ENCODE measurements at regions not wholly inside any gene's neighbourhood (a gene's known extent, or its start where the extent isn't known, plus 50 kb on each side); places are given as distances from the start of the nearest gene placed in this dataset.
"Not testable (repeated sequence)": the region's sequence is repeated elsewhere in the genome, so short reads cannot be mapped to it uniquely, and the experiment has no call there.

GRCh38 chr5:106660681-106661080 is 1010.1 kb downstream of the EFNA5 start:
- DNase-seq: no peak

GRCh38 chr5:106658150-106658549 is 1012.6 kb downstream of the EFNA5 start:
- no peak for DNase-seq

DNA sequence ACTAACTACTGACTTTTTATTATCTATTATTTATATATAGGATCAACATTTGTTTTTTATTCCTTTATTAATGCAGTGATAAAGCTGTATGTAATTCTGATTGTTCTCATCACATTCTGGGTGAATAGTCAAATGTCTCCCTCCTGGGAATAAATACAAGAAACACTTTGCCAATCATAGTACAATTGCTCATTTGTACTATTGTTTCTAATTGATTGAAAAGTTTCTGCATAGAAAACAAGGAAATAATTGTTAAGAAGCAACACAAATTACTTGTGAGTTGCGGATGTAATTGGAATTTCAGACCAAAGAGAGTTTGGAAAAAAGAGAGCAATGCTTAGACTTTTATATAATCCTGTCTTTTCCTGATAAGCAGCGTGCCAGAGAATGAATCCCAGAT is 1013.9 kb downstream of the EFNA5 start:
- no peak for DNase-seq

- DNase-seq: no peak
These were observed 1021.7 kb downstream of the EFNA5 start for GRCh38 chr5:106649031-106649430.

DNA sequence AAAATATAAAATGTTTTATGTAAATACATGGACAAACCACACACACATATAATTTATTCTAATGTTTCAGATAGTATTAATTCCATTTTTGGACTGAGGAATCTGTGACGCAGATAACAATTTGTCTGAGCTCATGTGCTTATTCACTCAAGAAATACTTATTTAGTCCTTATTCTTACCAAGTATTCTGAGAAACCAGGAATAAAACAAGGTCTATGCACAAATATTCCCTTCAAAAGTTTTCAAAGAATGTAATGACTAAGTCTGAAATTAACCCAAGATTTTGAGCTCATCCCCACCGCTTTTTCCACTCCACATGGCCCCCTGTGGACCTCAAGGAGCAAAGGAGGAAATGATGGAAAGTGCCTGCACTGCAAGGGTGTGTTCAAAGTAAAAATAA is 1022.3 kb downstream of the EFNA5 start:
- no peak for DNase-seq

- DNase-seq: no peak
These were observed 1024.6 kb downstream of the EFNA5 start for GRCh38 chr5:106646106-106646505.

GRCh38 chr5:106640511-106640910 is 1030.2 kb downstream of the EFNA5 start:
- DNase-seq: no peak

DNA sequence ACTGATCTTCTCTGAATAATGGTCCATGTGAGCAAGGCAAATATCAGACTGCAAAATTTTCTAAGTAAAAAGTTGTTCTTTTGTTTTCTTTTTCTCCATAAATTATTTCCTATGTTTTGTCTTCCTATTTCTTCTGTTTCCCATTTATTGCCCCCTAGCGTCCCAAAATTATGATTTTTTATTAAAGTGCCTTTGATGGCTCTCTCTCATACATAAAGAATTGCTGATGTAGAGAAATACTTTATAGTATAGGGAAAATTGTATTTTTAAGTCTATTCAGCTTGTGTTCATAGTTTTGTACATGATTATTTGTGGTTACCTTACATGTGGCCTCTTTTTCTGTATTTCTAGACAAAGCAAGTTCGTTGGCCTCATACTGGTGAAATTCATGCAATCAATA is 1031.2 kb downstream of the EFNA5 start:
- no peak for DNase-seq

DNA sequence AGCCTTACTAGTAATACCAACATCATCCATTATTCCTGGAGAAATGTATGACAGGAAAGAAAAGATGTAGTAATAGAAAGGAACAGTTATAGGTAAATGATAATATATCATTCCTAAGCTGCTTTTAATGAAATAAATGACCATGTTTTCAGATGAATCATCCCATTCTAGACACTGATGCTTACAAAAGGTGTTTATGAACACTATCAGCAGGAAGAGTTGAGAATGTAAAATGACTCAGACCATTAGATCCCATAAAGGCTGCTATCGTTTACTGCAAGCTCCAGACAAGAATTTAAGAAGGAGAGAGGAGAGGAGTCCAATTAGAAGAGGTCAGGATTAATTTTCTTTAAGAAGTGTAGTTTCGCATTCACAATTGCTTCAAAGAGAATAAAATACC is 1033.5 kb downstream of the EFNA5 start:
- DNase-seq: no peak

GRCh38 chr5:106634375-106634774 is 1036.4 kb downstream of the EFNA5 start:
- DNase-seq: no peak

DNA sequence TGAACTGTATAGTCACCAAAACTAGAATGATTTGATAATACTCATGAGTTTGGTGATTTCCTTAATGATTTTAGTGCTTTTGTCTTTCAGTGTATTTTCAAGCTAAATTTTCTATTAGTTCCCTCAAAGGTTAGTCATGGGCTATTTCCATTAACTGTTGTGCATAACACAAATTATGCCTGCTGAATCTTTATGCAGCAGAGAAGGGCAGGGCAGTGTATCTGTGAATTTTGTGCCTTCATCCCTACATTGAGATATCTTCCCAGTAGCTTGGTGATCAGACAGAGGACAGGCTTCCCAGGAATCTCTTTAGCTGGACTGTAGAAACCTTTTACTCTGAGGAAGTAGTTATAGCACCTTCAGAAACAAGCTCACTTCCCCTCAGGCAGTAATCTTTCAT is 1036.9 kb downstream of the EFNA5 start:
- no peak for DNase-seq

DNA sequence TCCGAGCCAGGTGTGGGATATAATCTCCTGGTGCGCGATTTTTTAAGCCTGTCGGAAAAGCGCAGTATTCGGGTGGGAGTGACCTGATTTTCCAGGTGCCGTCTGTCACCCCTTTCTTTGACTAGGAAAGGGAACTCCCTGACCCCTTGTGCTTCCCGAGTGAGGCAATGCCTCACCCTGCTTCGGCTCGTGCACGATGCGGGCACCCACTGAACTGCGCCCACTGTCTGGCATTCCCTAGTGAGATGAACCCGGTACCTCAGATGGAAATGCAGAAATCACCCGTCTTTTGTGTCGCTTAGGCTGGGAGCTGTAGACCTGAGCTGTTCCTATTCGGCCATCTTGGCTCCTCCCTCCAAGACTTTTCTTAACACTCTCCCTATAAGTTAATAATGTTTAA is 1042.3 kb downstream of the EFNA5 start:
- not testable (repeated sequence) for DNase-seq

- no peak for DNase-seq
These were observed 1060.7 kb downstream of the EFNA5 start for GRCh38 chr5:106610041-106610440.

DNA sequence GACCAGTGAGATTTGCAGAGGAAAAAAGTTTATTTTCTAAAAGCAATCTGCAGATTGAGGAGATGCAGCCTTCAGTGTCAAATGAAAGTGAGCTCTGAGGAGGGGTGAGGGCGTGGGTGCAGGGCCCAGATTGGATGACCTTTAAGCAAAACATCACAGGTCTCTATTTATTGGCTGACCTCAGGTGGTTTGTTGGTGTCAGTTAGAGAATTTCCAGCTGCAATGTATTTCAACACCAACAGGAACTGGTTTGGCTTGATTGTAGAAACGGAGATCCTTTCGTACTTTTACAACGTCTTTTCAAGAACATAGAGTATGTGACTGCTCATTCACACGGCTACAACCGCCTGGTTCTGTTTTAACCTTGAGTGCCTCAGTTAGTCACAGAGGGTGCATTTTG is 1069.1 kb downstream of the EFNA5 start:
- DNase-seq: no peak

DNA sequence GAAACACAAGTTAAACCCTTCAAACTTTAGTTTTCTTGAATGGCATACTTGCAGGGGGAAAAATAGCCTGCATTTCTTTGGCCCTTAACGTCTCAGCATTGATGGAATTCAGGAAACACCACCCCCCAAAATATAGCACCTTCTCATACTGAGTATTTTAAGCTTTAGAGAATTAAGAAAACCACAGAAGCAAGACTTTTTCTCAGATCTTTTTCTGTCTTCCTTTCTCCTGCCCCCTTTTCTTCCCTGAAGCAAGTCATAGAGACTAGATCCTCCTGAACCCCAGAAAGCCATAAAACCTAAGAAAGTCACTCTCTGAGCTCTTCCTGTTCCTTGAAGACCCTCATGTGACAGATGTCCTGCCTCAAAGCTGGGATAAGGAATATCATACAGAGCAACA is 1069.9 kb downstream of the EFNA5 start:
- no peak for DNase-seq

DNA sequence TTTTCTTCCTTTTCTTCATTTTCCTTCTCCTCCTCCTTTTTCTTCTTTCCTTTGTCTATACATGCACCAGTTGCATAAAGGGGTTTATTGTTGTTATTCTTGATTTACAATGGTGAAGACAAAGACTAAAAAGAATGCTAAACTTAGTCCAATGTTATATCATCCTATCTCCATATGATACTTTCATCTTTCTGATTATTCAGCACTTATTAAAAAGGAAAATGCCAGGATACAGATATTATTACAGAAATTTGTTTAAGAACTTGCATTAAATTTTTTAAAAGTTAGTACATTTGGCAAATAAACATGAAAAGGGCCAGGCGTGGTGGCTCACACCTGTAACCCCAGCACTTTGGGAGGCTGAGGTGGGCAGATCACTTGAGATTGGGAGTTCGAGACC is 1074.9 kb downstream of the EFNA5 start:
- no peak for DNase-seq

DNA sequence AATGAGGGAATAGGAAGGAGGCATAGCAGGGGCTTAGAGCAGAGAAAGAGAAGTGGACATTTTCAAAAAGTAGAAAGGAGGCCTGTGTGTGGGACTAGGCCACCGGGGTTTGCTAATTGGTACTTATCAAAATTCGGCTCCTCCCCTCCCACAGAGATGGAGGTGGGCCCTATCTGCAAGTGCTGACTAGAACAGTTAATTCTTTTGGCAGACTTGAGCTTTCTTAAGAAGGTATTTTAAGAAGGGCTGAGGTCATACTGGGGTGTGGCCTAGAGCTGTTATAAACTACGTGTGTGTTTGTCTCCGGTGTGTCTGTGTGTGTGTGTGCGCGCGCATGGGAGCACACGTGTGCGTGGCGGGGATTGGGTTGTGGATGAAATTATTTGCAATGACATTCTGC is 1086.5 kb downstream of the EFNA5 start:
- no peak for DNase-seq

DNA sequence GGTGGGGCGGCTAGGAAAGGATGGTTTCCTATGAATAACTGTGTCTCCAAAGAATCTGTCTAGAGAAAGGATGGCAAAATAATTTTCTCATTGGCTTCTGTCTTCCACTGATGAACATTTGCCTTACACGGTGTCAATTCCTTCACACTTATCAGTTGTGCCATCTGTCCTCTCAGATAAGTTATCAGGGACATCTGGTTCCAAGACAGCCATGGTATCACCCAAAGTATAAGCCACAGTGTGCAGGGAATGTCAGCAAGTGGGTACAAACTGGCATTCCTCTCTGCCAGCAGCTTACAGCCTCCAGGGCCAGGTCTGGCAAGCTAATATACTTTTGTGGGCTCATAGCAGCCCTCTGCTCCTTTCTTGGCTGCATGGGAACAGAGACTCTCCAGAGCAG is 1092.0 kb downstream of the EFNA5 start:
- no peak for DNase-seq

DNA sequence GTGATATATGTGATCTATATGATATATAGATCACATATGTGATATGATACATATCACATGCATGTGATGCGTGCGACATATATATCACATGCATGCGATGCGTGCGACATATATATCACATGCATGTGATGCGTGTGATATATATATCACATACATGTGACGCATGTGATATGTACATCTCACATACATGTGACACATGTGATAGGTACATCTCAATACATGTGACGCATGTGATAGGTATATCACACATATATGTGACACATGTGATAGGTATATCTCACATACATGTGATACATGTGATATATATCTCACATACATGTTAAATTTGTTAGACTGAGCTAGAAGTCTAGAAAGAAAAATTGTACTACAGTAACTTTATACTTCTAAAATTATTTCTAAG is 1095.9 kb downstream of the EFNA5 start:
- no peak for DNase-seq

DNA sequence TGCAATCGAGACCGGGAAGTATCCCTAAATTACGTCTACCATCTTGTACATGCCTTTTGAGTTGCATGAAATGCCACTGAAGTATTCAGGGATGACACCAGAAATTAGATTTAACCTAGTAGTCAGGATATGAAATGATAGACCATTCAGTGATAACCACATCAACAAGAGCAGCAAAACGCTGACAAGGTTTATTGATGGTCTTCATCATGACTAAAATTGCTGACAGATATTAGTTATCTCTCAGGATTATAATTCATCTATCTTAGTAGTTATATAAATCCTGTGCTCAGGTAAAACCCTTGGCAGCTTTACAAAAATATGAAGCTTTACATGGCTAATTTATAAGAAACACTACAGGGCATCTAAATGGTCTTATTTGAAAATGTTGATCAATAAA is 1104.7 kb downstream of the EFNA5 start:
- DNase-seq: no peak

GRCh38 chr5:106545325-106545724 is 1125.4 kb downstream of the EFNA5 start:
- no peak for DNase-seq

- DNase-seq: no peak
These were observed 1127.4 kb downstream of the EFNA5 start for GRCh38 chr5:106543330-106543729.

- no peak for DNase-seq
These were observed 1140.6 kb downstream of the EFNA5 start for GRCh38 chr5:106530150-106530549.

DNA sequence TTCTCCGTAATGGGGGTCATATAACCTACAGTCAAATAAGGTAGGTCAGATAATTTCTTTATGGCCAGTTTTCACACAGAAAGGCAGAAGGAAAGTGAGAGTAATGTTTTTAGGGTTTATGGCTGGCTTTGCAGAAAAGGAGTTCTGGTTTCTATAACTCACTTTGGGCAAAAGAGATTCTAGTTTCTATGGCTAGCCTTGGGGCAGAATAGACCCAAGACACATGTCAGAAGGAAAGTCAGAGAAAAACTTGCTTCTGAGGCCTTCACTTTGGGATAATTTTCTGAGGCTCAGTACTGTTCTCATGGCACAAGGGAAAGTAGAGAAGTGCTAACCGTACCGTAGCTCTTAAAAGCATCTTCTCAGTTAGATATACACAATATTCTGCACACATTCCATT is 1145.3 kb downstream of the EFNA5 start:
- DNase-seq: no peak

DNA sequence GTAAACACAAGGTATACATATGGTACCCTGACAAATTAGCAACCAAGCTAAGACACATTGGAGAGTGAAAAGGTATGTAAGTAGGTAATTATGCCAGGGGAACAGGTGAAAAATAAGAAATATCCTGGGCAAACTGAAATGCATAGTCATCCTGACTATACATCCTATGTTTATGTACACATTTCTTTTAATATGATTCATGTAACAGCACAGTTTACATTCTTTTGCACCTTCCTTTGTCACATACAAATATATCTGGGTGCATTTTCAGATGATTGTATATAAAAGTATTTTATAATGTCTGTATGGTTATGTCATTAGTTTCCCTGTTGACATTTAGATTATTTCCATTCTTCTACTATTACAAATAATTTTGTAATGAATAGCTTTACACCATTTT is 1146.9 kb downstream of the EFNA5 start:
- DNase-seq: no peak

GRCh38 chr5:106522296-106522695 is 1148.4 kb downstream of the EFNA5 start:
- DNase-seq: no peak
